Neural cell (in vitro differentiated cells): ENCODE measurements at regions not wholly inside any gene's neighbourhood (a gene's known extent, or its start where the extent isn't known, plus 50 kb on each side); places are given as distances from the start of the nearest gene placed in this dataset.

ENCODE experiments used
- H2AFZ ChIP-seq: fragments of 200-600, 300-800 bp; sonication (generic), shearing (Covaris generic); 2 replicates; pipeline ENCODE4 v1.6.0; 2014; ENCODE audit warnings: low read depth, mild to moderate bottlenecking, antibody characterized with exemption, low read length, moderate library complexity
- H3F3A ChIP-seq: fragments of 200-600 bp; shearing (Covaris generic); 2 replicates; pipeline ENCODE4 v1.6.1; 2016; ENCODE audit warnings: mild to moderate bottlenecking, moderate library complexity, mixed read lengths, antibody characterized with exemption, low read length; ENCODE audit not compliant: insufficient read depth, poor library complexity, severe bottlenecking
- H3K27ac ChIP-seq: fragments of 200-600, 300-800 bp; sonication (generic), shearing (Covaris generic); 2 replicates; pipeline ENCODE4 v1.5.1; 2014; ENCODE audit warnings: mild to moderate bottlenecking, low read length, moderate library complexity
- H3K27me3 ChIP-seq: fragments of 300-800, 200-600 bp; sonication (generic), shearing (Covaris generic); 2 replicates; pipeline ENCODE4 v1.6.0; 2014; ENCODE audit warnings: mild to moderate bottlenecking, low read depth, low read length, moderate library complexity; ENCODE audit not compliant: insufficient read depth
- H3K36me3 ChIP-seq: fragments of 300-800, 200-600 bp; sonication (generic), shearing (Covaris generic); 2 replicates; pipeline ENCODE4 v1.5.1; 2014; ENCODE audit warnings: mild to moderate bottlenecking, antibody characterized with exemption, low read length, moderate library complexity; ENCODE audit not compliant: insufficient read depth
- H3K4me2 ChIP-seq: fragments of 300-800, 200-600 bp; sonication (generic), shearing (Covaris generic); 2 replicates; pipeline ENCODE4 v1.6.0; 2014; ENCODE audit warnings: mild to moderate bottlenecking, low read length
- H3K4me3 ChIP-seq: fragments of 300-800, 200-600 bp; sonication (generic), shearing (Covaris generic); 2 replicates; pipeline ENCODE4 v1.5.1; 2014; ENCODE audit warnings: mild to moderate bottlenecking, low read length, moderate library complexity
- H3K79me2 ChIP-seq: fragments of 200-600 bp; shearing (Covaris generic); replicated peaks from 2 replicates; pipeline ENCODE4 v1.6.0; 2014; ENCODE audit warnings: mild to moderate bottlenecking, low read length, moderate library complexity; ENCODE audit not compliant: insufficient read depth
- H3K9ac ChIP-seq: fragments of 300-800, 200-600 bp; sonication (generic), shearing (Covaris generic); 2 replicates; pipeline ENCODE4 v1.6.1; 2016; ENCODE audit warnings: mild to moderate bottlenecking, low read length, mixed read lengths
- H3K9me2 ChIP-seq: fragments of 200-600 bp; shearing (Covaris generic); 2 replicates; pipeline ENCODE4 v1.6.1; 2016; ENCODE audit warnings: mild to moderate bottlenecking, low read length, mixed read lengths; ENCODE audit not compliant: insufficient read depth
- H3K9me3 ChIP-seq: fragments of 200-600, 300-800 bp; sonication (generic), shearing (Covaris generic); 2 replicates; pipeline ENCODE4 v1.6.1; 2016; ENCODE audit warnings: mild to moderate bottlenecking, mixed run types, low read length, moderate library complexity, mixed read lengths
- H4K20me1 ChIP-seq: fragments of 200-600 bp; shearing (Covaris generic); 2 replicates; pipeline ENCODE4 v1.6.1; 2016; ENCODE audit warnings: mild to moderate bottlenecking, mixed run types; ENCODE audit not compliant: insufficient read depth
- EP300 ChIP-seq: fragments of 450-650 bp; conservative IDR thresholded peaks from 2 replicates; pipeline ENCODE4 v1.6.1; 2014; ENCODE audit warnings: antibody characterized with exemption, mild to moderate bottlenecking, moderate library complexity; ENCODE audit not compliant: poor library complexity, severe bottlenecking
- EZH2 ChIP-seq: fragments of 200-600, 300-800 bp; shearing (Covaris generic), sonication (generic); IDR thresholded peaks from 2 replicates; pipeline ENCODE4 v1.6.1; 2014; ENCODE audit warnings: antibody characterized with exemption, low read length, borderline replicate concordance, mild to moderate bottlenecking; ENCODE audit not compliant: insufficient read depth, poor library complexity, severe bottlenecking
- MXI1 ChIP-seq: fragments of 450-650 bp; conservative IDR thresholded peaks from 2 replicates; pipeline ENCODE4 v1.6.1; 2014; ENCODE audit warnings: antibody characterized with exemption, mild to moderate bottlenecking; ENCODE audit not compliant: poor library complexity, severe bottlenecking
- POLR2AphosphoS5 ChIP-seq: IDR thresholded peaks from 2 replicates; pipeline ENCODE4 v1.6.1; 2012
- RAD21 ChIP-seq: fragments of 450-650 bp; conservative IDR thresholded peaks from 2 replicates; pipeline ENCODE4 v1.6.1; 2014; ENCODE audit warnings: antibody characterized with exemption, mild to moderate bottlenecking, moderate library complexity
- SMC3 ChIP-seq: fragments of 450-650 bp; conservative IDR thresholded peaks from 2 replicates; pipeline ENCODE4 v1.6.1; 2014; ENCODE audit warnings: antibody characterized with exemption, mild to moderate bottlenecking, moderate library complexity; ENCODE audit not compliant: poor library complexity
- TAF1 ChIP-seq: IDR thresholded peaks from 2 replicates; pipeline ENCODE4 v1.6.1; 2012; ENCODE audit warnings: low read depth
- TF ChIP-seq, protein P1 (sequence below): fragments of 450-650 bp; IDR thresholded peaks from 2 replicates; pipeline ENCODE4 v1.5.1; 2014; ENCODE audit warnings: antibody characterized with exemption, mild to moderate bottlenecking, moderate library complexity; ENCODE audit not compliant: poor library complexity, severe bottlenecking
- TF ChIP-seq, protein P2 (sequence below): IDR thresholded peaks from 2 replicates; pipeline ENCODE4 v1.6.1; 2012; ENCODE audit warnings: borderline replicate concordance

DNA sequence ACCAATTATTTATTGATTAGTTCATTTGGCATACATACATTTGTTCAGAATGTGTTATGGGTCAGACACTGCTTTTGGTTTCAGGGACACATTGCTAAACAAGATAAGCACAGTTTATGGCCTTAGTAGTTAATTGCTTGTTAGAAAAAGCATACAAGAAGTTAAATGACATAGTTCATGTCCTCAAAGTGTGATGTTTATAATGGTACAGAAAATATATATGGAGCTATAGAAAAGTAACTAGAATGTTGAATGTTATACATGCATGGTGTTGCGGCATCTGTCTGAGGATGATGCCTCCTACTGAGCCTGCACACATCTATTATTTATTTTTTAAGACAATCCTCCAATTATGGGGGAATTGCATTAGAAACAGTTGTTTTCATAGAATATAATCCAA is 1476.3 kb upstream of the PCDH7 start:
- no peaks in the 10 kb centered on the region for H3K9me2 ChIP-seq
- no peaks in the 10 kb centered on the region for H3K9me3 ChIP-seq
- H3K27me3 ChIP-seq, result no peaks in the 10 kb centered on the region
- no peak overlapping the region for H3K4me2 ChIP-seq
- TF ChIP-seq RAD21 (no peak), EZH2 (no peak), TAF1 (no peak), MXI1 (no peak)
- TF ChIP-seq, protein P1, sequence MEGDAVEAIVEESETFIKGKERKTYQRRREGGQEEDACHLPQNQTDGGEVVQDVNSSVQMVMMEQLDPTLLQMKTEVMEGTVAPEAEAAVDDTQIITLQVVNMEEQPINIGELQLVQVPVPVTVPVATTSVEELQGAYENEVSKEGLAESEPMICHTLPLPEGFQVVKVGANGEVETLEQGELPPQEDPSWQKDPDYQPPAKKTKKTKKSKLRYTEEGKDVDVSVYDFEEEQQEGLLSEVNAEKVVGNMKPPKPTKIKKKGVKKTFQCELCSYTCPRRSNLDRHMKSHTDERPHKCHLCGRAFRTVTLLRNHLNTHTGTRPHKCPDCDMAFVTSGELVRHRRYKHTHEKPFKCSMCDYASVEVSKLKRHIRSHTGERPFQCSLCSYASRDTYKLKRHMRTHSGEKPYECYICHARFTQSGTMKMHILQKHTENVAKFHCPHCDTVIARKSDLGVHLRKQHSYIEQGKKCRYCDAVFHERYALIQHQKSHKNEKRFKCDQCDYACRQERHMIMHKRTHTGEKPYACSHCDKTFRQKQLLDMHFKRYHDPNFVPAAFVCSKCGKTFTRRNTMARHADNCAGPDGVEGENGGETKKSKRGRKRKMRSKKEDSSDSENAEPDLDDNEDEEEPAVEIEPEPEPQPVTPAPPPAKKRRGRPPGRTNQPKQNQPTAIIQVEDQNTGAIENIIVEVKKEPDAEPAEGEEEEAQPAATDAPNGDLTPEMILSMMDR, result no peak
- H4K20me1 ChIP-seq, result no peaks in the 10 kb centered on the region
- H3K79me2 ChIP-seq, result no peaks in the 10 kb centered on the region
- no peak overlapping the region for H3K4me3 ChIP-seq
- H2AFZ ChIP-seq, result no peak overlapping the region
- H3K27ac ChIP-seq, result no peak overlapping the region
- no peaks in the 10 kb centered on the region for H3F3A ChIP-seq
- no peaks in the 10 kb centered on the region for H3K36me3 ChIP-seq
- no peak overlapping the region for H3K9ac ChIP-seq

DNA sequence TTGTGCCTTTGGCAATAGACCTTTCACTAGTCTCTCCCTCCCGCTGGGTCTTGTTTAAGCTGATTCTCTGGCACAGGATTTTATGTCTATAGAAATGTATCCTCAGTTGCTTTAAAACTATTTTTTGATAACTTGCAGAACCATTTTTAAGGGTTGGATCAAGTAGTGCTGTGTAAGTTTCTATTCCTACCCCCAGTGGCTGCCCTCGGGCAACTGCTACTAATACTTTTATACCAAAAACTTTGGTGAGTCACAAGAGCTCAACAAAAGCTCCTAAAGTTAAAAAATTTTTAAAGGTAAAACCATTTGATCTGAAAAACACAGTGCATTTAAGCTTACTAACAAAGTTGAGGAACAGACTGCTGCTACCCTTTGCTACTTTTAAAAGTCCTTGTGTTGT is 1460.6 kb upstream of the PCDH7 start:
- Histone ChIP-seq H3K27me3 (no peaks in the 10 kb centered on the region), H3K79me2 (no peaks in the 10 kb centered on the region), H3K9ac (no peak overlapping the region), H3K4me2 (no peak overlapping the region), H2AFZ (no peak overlapping the region), H3K9me2 (no peaks in the 10 kb centered on the region), H3K27ac (no peak overlapping the region), H3K36me3 (no peaks in the 10 kb centered on the region), H4K20me1 (no peaks in the 10 kb centered on the region), H3K9me3 (no peaks in the 10 kb centered on the region), H3F3A (no peaks in the 10 kb centered on the region), H3K4me3 (no peak overlapping the region)
- TF ChIP-seq TAF1, result no peak
- no peak for TF ChIP-seq POLR2AphosphoS5
- no peak for TF ChIP-seq RAD21
- no peak for TF ChIP-seq EP300

DNA sequence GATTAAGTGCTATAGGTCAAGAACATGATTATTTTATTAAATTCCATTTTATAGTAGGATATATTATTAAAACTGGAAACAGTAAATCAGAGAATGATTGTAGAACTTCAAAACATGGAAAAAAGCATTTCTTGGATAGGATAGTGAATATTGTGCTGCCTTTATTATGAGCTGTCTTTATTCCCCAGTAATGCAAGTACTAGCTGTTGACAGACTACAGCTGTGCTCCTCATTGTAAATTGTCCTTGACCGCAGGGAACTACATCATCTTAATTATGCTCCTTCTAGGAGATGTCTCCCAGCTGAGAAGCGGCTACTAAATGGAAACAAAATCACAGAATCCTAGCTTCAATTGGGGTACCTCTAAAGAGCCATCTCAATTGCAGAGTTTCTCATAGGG is 1457.2 kb upstream of the PCDH7 start:
- no peak for TF ChIP-seq EP300
- TF ChIP-seq SMC3, result no peak
- TF ChIP-seq, protein P2, sequence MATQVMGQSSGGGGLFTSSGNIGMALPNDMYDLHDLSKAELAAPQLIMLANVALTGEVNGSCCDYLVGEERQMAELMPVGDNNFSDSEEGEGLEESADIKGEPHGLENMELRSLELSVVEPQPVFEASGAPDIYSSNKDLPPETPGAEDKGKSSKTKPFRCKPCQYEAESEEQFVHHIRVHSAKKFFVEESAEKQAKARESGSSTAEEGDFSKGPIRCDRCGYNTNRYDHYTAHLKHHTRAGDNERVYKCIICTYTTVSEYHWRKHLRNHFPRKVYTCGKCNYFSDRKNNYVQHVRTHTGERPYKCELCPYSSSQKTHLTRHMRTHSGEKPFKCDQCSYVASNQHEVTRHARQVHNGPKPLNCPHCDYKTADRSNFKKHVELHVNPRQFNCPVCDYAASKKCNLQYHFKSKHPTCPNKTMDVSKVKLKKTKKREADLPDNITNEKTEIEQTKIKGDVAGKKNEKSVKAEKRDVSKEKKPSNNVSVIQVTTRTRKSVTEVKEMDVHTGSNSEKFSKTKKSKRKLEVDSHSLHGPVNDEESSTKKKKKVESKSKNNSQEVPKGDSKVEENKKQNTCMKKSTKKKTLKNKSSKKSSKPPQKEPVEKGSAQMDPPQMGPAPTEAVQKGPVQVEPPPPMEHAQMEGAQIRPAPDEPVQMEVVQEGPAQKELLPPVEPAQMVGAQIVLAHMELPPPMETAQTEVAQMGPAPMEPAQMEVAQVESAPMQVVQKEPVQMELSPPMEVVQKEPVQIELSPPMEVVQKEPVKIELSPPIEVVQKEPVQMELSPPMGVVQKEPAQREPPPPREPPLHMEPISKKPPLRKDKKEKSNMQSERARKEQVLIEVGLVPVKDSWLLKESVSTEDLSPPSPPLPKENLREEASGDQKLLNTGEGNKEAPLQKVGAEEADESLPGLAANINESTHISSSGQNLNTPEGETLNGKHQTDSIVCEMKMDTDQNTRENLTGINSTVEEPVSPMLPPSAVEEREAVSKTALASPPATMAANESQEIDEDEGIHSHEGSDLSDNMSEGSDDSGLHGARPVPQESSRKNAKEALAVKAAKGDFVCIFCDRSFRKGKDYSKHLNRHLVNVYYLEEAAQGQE, result no peak
- TF ChIP-seq, protein P1, result no peak
- no peak for TF ChIP-seq MXI1
- TF ChIP-seq EZH2, result no peak
- no peak for TF ChIP-seq RAD21
- TF ChIP-seq POLR2AphosphoS5, result peak; percentile 18

More for the DNA sequence above, 1457.2 kb upstream of the PCDH7 start:
- Histone ChIP-seq H3K9me3 (no peaks in the 10 kb centered on the region), H3K4me2 (no peak overlapping the region), H3K79me2 (no peaks in the 10 kb centered on the region), H2AFZ (no peak overlapping the region), H3K36me3 (no peaks in the 10 kb centered on the region), H3K4me3 (no peak overlapping the region), H3K9me2 (no peaks in the 10 kb centered on the region), H3K27me3 (no peaks in the 10 kb centered on the region), H3F3A (no peaks in the 10 kb centered on the region), H3K9ac (no peak overlapping the region), H4K20me1 (no peaks in the 10 kb centered on the region), H3K27ac (no peak overlapping the region)
